Fibroblast of pulmonary artery (primary cell): ENCODE measurements at regions not wholly inside any gene's neighbourhood (a gene's known extent, or its start where the extent isn't known, plus 50 kb on each side); places are given as distances from the start of the nearest gene placed in this dataset.

ENCODE experiments used
- DNase-seq: peaks from one replicate; pipeline ENCODE4 v3.0.0-alpha.2; 2010; ENCODE audit warnings: low read depth
- H3K4me3 ChIP-seq: replicated peaks from 2 replicates; pipeline ENCODE4 v1.5.1; 2011; ENCODE audit warnings: low read depth, mild to moderate bottlenecking, control low read depth, low read length, moderate library complexity
- TF ChIP-seq, protein P1 (sequence below): IDR thresholded peaks from 2 replicates; pipeline ENCODE4 v1.5.1; 2011; ENCODE audit warnings: mild to moderate bottlenecking, control low read depth, low read length, inconsistent platforms; ENCODE audit errors: missing control alignments

DNA sequence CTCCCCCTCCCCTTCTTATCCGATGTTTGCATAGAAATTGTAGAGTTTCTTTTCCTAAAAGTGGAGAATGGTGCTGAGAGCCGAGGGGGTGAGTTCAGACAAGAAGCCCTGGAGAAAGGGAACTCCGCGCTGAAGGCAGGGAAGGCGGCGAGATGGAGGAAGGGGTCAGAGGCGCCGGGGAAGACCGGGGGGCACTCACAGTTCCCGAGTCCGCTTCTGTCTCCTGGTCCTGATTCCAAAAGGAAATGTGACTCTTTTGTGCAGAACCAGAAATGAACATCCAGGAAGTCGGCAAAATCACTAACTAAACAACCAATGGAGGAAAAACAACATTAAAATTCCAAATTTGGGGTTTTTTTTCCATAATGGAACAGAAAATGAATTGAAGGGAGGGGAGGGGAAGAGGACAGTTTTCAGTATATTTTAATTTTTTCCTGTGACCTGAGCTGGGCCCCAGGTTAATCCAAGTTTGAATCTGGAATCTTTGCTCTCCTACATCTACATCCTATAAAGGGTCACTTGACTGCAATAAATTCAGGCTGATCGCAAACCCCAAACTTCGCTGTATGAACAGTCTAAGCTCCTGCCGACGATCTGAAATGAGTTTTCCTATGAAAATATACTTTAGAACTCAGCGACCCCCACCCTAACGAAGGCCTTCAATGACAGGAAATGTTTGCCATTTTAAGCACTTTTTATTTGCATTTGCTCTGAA, 252.3 kb downstream of the C16orf95 start:
- no peak for DNase-seq
- TF ChIP-seq, protein P1, sequence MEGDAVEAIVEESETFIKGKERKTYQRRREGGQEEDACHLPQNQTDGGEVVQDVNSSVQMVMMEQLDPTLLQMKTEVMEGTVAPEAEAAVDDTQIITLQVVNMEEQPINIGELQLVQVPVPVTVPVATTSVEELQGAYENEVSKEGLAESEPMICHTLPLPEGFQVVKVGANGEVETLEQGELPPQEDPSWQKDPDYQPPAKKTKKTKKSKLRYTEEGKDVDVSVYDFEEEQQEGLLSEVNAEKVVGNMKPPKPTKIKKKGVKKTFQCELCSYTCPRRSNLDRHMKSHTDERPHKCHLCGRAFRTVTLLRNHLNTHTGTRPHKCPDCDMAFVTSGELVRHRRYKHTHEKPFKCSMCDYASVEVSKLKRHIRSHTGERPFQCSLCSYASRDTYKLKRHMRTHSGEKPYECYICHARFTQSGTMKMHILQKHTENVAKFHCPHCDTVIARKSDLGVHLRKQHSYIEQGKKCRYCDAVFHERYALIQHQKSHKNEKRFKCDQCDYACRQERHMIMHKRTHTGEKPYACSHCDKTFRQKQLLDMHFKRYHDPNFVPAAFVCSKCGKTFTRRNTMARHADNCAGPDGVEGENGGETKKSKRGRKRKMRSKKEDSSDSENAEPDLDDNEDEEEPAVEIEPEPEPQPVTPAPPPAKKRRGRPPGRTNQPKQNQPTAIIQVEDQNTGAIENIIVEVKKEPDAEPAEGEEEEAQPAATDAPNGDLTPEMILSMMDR = no peak
- H3K4me3 ChIP-seq = no peak overlapping the region

DNA sequence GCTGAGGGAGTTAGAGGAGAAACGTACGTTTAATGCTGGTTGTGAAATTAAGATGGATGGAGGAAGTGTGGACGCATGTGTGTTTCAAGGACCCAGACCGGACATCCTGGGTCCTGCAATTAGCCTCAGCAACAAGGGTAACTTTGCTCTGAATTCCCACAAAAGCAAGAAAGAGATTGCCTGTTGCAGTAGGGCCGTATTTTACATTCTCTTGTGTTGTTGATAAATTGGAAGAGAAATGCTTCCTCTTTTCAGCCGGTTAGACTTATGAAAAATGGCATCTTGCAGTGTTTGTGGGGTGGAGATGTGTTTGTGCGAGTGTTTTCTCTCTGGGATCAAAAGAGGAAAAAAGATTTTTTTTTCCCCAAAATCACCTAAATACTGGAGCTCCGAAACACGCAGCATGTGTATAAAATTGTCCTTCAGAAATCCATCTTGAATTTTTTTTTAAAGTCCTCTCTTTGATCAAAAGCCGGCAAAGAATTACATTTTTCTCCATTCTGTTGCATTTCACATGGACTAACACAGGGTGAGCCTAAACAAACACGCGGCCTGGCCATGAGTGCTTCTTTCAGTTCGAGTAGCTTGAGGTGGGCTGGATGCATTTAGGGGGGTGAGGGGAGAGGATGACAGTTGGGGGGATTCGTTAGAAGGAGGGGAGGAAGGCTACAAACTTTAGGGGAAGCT, 251.6 kb downstream of the C16orf95 start:
- TF ChIP-seq, protein P1 = no peak
- DNase-seq = no peak
- no peak overlapping the region for H3K4me3 ChIP-seq

DNA sequence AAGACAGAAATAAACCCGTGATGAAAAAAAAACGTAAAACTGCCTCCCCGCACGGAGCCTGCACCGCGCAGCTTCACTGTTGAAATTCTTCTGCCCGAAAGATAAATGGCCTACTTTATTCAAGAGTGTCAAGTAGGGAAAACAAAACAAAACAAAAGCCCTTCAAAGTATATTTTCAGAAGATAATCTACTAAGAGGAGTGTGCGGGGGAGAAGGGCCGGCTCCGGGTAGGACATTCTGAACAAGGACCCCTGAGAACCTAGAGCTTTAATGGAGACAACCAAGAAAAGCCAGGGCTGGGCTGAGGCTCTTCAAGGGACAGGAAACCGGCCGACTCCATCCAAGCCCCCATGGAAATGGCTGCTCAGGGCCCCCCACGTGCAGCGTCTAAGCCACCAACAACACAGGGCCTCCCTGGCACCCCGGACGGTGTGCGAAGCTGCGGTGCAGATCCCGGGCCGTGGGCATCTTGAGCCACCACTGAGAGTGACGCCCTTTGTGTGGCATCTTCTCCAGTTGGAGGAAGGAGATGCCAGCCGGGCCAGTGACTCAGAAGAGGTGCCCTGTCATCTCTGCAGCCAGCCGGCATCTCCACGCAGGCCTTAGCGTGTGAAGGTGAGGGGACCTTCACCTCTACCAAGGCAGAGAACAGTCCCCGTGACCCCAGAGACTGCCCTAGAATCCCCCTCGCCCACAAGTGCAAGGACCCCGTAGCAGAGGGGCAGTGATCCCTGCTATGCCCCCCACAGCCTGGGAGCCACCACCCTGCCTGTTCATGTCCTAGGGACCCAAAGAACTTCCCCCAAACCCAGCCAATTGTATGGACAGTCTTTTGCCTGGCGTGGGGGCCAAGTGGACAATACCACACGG, 250.8 kb downstream of the C16orf95 start:
- H3K4me3 ChIP-seq = no peak overlapping the region
- TF ChIP-seq, protein P1 = no peak
- DNase-seq = no peak

DNA sequence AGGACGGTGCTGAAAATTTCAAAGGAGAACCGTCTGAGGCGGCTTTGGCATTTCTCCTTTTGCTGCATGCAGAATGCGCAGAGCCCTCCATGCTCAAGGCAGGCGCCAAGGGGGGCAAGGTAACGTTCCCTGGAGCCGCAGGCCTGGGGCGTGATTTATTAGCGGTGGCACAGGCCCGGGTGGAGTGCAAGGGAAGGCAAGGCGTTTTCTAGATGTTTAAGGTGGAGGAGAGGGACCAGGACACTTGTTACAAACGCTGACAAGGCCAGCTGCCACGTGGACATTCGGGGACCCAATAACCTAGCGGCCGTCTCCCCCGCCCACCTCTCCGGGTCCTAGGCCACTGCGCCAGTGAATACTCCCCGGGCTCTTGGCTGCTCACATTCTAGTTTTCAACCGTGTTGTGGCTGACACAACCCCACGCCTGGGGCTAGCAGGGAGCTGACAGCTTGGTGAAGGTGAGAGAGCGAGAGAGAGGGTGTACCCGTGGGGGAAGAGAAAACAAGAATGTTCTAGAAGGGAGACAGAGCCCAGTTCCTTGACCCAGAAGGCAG, 250.1 kb downstream of the C16orf95 start:
- DNase-seq = no peak
- no peak overlapping the region for H3K4me3 ChIP-seq
- TF ChIP-seq, protein P1 = no peak

DNA sequence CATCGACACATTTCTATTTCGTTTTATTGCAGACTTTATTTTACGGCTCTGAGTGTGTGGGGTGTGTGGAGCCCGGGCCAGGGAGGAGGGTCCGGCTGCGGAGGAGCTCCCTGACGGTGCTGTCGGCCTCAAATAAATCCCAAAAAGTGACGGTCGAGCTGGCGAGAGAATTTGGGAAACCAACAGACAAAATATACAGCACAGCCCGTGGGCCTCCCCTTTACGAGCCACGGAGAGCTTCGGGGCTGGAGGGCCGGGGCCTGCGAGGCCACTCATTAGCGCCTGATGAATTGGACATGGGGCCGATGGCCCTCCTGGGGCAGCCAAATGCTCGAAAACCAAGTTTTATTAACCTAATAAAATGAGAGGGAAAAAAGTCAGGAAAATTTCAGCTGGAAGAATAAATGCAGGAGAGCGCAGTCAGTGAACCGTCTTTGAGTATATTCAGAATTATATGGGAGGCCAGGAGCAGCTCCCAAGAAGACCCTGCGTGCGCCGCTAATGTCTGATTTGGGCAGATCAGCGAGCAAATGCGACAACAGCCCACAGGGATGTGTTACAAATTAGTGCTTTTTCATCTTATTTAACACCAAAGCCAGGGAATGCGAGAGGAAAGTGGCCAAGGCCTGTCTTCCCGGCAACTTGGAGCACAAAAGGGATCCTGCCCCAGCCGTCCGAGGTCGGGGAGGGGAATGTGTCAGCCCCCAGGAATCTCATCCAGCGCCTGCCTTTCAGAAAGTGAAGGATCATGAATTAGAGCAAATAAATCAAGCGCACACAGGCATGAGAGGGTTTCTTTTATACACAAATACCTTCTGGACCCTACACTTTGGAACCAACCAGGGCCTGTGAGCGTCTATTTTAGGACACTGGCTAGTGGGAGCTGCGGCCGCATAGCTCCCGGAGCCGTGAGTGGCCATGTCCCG, 249.1 kb downstream of the C16orf95 start:
- DNase-seq = no peak
- H3K4me3 ChIP-seq = no peak overlapping the region
- TF ChIP-seq, protein P1 = no peak

DNA sequence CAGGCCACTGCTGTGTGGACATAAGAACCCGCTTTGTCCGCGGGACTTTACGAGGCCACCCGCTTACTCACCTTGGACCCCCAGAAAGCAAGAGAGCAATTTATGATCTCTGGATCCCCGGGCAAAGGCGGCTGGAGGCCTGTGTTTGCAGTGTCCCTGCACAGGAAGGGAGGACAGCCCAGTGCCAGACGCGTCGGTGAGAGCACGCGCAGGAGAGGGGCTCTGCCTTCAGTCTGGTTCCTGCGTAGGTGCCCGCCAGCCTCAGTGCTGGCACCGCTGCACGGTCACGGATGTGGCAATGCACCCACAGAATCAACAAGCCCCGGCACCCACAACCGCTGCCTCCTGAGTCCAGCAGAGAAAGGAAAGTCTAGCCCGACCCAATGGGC, 248.4 kb downstream of the C16orf95 start:
- TF ChIP-seq, protein P1 = no peak
- no peak for DNase-seq
- H3K4me3 ChIP-seq = no peak overlapping the region
